ENCODE measurements at regions not wholly inside any gene's neighbourhood (a gene's known extent, or its start where the extent isn't known, plus 50 kb on each side); places are given as distances from the start of the nearest gene placed in this dataset.

GRCh38 chr5:67720162-67720772 lies 495.3 kb upstream of the PIK3R1 start:
- TF ChIP-seq JUN (CRISPR knock-in tag; IDR thresholded peaks at IDR 0.05) (no peak), MAX (CRISPR knock-in tag; IDR thresholded peaks at IDR 0.05) (no peak), CTCF (IDR thresholded peaks at IDR 0.05) (no peak), CREB1 (CRISPR knock-in tag; IDR thresholded peaks at IDR 0.05) (no peak), ZSCAN18 (CRISPR knock-in tag; IDR thresholded peaks at IDR 0.05) (no peak), ATF3 (CRISPR knock-in tag; conservative IDR thresholded peaks at IDR 0.05) (no peak), SP1 (CRISPR knock-in tag; conservative IDR thresholded peaks at IDR 0.05) (no peak)

Data from WTC11 (cell line).